ENCODE measurements at regions not wholly inside any gene's neighbourhood (a gene's known extent, or its start where the extent isn't known, plus 50 kb on each side); places are given as distances from the start of the nearest gene placed in this dataset.

- no peaks in the 10 kb centered on the region for H3K4me1 ChIP-seq (ENCODE audit: low read length)
- H3F3A ChIP-seq (ENCODE audit: insufficient read depth, low read length), result no peaks in the 10 kb centered on the region
- TF ChIP-seq EZH2 (optimal IDR thresholded peaks at IDR 0.05; ENCODE audit: low read depth, low read length) (no peak), CTCF (IDR thresholded peaks at IDR 0.05; ENCODE audit: low read length) (no peak), EZH2phosphoT487 (IDR thresholded peaks at IDR 0.05; ENCODE audit: low read length) (no peak)
- no peak overlapping the region for H3K9ac ChIP-seq (ENCODE audit: low read length)
- H3K27ac ChIP-seq (ENCODE audit: low read length), result no peak overlapping the region
- H3K4me2 ChIP-seq (ENCODE audit: low read depth, low read length), result no peak overlapping the region
- no peaks in the 10 kb centered on the region for H3K79me2 ChIP-seq (ENCODE audit: low read length)
- H3K4me3 ChIP-seq (ENCODE audit: low read length), result no peak overlapping the region
- no peaks in the 10 kb centered on the region for H3K36me3 ChIP-seq (replicated peaks; ENCODE audit: insufficient read depth, low read length)
- no peaks in the 10 kb centered on the region for H4K20me1 ChIP-seq (ENCODE audit: insufficient read depth, low read length)
- no peaks in the 10 kb centered on the region for H3K9me2 ChIP-seq (replicated peaks; ENCODE audit: insufficient read depth, low read length)
- no peak for DNase-seq
- H3K27me3 ChIP-seq (replicated peaks; ENCODE audit: insufficient read depth, low read length), result no peaks in the 10 kb centered on the region
- no peaks in the 10 kb centered on the region for H3K9me3 ChIP-seq (replicated peaks; ENCODE audit: insufficient read depth, low read length)
- no peak overlapping the region for H2AFZ ChIP-seq (ENCODE audit: low read length)
Measured at GRCh38 chr10:47123716-47124288, 176.2 kb upstream of the GDF10 start.

- Histone ChIP-seq H3K27me3 (replicated peaks; ENCODE audit: insufficient read depth, low read length) (no peaks in the 10 kb centered on the region), H2AFZ (ENCODE audit: low read length) (no peak overlapping the region), H3K36me3 (replicated peaks; ENCODE audit: insufficient read depth, low read length) (no peaks in the 10 kb centered on the region), H4K20me1 (ENCODE audit: insufficient read depth, low read length) (no peaks in the 10 kb centered on the region), H3K4me2 (ENCODE audit: low read depth, low read length) (no peak overlapping the region), H3K9ac (ENCODE audit: low read length) (no peak overlapping the region), H3K4me1 (ENCODE audit: low read length) (no peaks in the 10 kb centered on the region), H3K9me3 (replicated peaks; ENCODE audit: insufficient read depth, low read length) (no peaks in the 10 kb centered on the region), H3K9me2 (replicated peaks; ENCODE audit: insufficient read depth, low read length) (no peaks in the 10 kb centered on the region), H3K79me2 (ENCODE audit: low read length) (no peaks in the 10 kb centered on the region), H3K27ac (ENCODE audit: low read length) (no peak overlapping the region), H3F3A (ENCODE audit: insufficient read depth, low read length) (no peaks in the 10 kb centered on the region), H3K4me3 (ENCODE audit: low read length) (no peak overlapping the region)
- no peak for DNase-seq
- TF ChIP-seq EZH2phosphoT487 (IDR thresholded peaks at IDR 0.05; ENCODE audit: low read length), result no peak
- no peak for TF ChIP-seq EZH2 (optimal IDR thresholded peaks at IDR 0.05; ENCODE audit: low read depth, low read length)
- TF ChIP-seq CTCF (IDR thresholded peaks at IDR 0.05; ENCODE audit: low read length), result no peak
Measured at GRCh38 chr10:47127188-47127785, 172.7 kb upstream of the GDF10 start.

GRCh38 chr10:47130491-47130890 lies 169.5 kb upstream of the GDF10 start:
- no peak for TF ChIP-seq EZH2phosphoT487 (IDR thresholded peaks at IDR 0.05; ENCODE audit: low read length)
- no peak for TF ChIP-seq EZH2 (optimal IDR thresholded peaks at IDR 0.05; ENCODE audit: low read depth, low read length)
- no peak for TF ChIP-seq CTCF (IDR thresholded peaks at IDR 0.05; ENCODE audit: low read length)
- no peaks in the 10 kb centered on the region for H3K27me3 ChIP-seq (replicated peaks; ENCODE audit: insufficient read depth, low read length)
- H3K27ac ChIP-seq (ENCODE audit: low read length), result no peak overlapping the region
- no peaks in the 10 kb centered on the region for H3K36me3 ChIP-seq (replicated peaks; ENCODE audit: insufficient read depth, low read length)
- no peak overlapping the region for H2AFZ ChIP-seq (ENCODE audit: low read length)
- no peaks in the 10 kb centered on the region for H3F3A ChIP-seq (ENCODE audit: insufficient read depth, low read length)
- no peaks in the 10 kb centered on the region for H3K4me1 ChIP-seq (ENCODE audit: low read length)
- no peak overlapping the region for H3K9ac ChIP-seq (ENCODE audit: low read length)
- H3K4me2 ChIP-seq (ENCODE audit: low read depth, low read length), result no peak overlapping the region
- no peaks in the 10 kb centered on the region for H3K79me2 ChIP-seq (ENCODE audit: low read length)
- no peaks in the 10 kb centered on the region for H3K9me3 ChIP-seq (replicated peaks; ENCODE audit: insufficient read depth, low read length)
- no peaks in the 10 kb centered on the region for H3K9me2 ChIP-seq (replicated peaks; ENCODE audit: insufficient read depth, low read length)
- no peak overlapping the region for H3K4me3 ChIP-seq (ENCODE audit: low read length)
- no peaks in the 10 kb centered on the region for H4K20me1 ChIP-seq (ENCODE audit: insufficient read depth, low read length)
- DNase-seq, result no peak
